T-helper 1 cell (primary cell): ENCODE measurements at regions not wholly inside any gene's neighbourhood (a gene's known extent, or its start where the extent isn't known, plus 50 kb on each side); places are given as distances from the start of the nearest gene placed in this dataset.

Experiments used
- DNase-seq, 5 donors: peaks; one replicate each; pipeline ENCODE4 v3.0.0-alpha.2; 2012 to 2020

DNA sequence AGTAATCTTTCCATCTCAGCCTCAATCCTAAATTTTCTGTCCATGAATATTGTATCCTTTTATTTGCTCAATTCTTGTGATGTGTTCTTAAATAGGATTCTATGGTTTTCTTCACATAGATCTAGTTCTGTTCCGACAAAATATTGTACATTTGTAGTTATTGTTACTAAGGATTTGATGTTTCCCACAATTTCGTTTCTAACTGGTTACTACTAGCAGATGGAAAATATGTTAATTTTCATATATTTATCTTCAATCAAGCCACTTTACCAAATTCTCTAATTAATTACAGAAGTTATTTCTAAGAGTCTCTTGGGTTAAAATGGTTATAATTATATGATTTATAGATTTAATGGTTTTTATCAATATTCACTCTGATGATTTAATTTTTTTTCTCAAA lies 60.3 kb downstream of the SEC61B start:
- DNase-seq: no peak

DNA sequence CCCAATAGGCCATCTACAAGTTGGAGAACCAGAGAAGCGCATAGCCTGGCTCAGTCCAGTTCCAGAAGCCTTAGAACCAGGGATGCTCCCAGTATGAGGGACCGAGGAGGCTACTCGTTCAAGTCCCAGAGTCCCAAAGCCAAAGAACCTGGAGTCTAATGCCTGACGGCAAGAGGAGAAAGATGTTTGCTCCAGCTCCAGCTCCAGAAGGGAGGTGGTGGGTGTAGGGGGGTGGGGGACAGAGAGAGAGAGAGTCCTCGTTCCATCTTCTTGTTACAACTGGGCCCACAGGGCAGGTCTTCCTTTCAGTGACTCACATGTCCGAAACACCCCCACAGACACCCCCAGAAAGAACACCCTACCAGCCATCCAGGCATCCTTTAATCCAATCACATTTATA lies 63.9 kb downstream of the SEC61B start:
- no peak for DNase-seq

DNA sequence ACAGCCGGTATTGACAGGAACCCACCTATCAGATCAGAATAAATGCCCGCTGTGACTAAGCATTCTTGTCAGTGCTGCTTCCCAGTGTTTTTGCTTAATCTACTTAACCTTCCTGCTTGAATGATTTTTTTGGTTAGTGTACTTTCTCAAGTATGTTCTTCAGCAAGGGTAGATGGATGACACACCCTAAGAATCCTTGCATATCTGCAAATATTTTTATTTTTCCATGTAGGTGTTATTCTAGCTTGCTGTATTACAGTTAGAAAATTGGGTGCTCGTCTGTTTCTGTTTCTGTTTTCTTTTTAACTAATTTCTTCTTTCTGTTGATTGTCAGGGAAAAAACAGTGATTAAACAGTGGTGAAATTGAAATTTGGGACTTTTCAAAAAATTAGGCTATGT lies 64.5 kb downstream of the SEC61B start:
- DNase-seq: no peak

DNA sequence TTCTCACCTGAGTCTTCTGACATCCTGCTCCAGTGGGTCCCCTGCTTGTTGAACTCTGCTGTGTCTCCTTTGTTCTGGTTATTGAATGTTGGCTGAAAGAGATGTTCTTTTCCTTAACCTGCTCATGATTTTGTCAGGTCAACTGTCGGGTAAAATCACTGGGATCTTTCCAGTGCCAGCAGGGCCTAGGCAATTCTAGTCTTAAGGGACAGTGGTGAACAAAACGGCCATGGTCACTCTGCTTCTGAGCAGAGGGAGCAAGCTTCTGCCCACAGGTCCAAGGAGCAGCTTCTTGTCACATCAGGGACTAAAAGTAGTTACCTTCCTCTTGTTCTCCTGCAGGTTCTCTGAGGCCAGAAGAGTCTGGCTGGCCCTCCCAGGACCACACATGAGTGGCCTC lies 65.6 kb downstream of the SEC61B start:
- DNase-seq: no peak

DNA sequence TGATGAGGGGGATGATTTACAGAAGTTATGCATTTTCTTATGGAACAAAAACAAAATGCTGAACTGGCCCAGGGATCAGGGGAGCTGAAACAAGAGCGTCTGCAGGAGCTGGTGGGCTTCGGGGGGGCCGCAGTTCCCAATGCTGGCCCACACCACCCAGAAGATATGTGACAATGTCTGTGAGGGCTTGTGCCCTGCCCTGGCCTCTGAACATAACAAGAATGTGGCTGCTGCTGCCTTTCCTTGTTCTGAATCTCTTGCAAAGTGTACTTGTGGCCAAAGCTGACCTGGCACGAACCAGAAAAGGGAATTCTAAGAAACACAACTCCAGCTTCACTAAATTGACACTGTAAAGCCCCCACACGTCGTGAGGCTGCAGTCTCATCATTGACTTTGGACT lies 66.7 kb downstream of the SEC61B start:
- DNase-seq: no peak

DNA sequence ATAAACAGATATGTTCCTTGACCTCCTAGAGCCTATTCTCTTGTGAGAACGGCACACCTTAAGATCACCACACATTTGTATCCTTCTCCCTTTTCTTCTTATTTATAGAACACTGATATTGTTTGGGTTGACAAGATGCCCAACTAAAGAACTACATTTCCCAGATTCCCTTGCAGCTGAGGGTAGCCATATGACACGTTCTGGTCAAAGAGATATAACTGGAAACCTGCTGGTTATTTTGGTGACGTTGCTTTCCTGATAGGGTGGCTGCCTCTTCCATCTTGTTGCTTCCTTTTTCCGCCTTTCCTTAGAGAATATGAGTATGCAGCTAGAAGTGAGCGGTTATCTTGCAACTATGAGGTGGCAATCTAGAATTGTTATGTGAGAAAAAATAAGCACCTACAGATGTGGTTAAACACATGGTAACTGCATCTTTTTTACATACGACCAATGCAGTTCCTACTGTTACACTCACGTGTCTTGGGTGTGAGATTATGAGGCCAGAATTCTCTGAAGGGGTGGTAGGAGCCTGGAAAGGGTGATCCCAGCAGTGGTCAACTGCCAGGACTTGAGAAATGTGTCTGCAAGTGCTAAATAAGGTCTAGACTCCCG lies 72.9 kb downstream of the SEC61B start:
- DNase-seq: no peak

DNA sequence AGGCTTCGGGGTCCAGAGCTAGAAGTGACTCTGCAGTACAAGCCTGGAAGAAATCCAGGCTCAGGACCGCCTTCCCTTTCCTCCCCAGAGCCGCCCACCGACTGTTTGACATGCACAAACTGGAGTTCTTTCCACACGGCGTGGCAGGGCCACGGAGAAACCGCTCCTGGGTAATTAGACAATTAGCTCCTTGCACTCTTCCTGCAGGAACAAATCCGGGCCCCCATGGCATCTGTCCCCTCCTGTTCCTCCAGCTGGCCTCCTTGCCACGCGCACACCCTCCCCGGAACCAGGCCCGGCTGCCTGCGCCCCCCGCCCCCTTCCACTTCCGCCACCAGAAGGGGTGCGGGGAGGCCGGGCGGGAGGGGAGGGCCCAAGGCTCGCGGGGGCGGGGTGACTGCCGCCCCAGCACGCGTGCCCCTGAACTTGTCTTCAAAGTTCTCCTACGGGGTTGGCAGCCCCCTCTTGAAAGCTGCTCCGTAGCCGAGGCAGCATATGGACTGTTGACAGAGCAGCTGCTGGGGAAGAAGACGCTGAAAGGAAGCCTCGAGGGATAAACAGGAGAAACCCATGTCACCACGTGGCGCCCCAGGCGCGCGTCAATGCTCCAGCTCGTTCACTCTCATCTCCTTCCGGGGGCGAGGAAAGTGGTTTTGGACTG lies 74.3 kb downstream of the SEC61B start:
- peak in 2 of 5 donors; percentile 6 to 9 for DNase-seq

DNA sequence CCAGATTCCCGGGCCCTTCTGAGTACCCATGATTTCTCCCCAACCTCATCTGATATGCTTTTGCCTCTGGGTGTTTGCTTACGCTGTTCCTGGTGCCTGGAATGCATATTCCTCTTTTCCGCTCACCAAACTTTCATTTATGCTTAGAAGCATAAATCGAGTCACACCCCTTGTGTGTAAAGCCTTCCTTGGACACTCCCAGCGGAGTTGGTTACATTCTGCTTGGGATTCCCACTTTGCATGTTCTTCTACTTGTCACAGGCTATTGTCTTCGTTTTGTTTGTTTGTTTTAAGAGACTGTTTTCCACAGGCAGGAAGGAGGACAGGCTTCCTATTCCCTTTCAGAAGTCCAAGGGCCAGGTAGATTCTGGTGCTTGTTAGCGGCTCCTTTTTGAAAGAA lies 76.5 kb downstream of the SEC61B start:
- no peak for DNase-seq

DNA sequence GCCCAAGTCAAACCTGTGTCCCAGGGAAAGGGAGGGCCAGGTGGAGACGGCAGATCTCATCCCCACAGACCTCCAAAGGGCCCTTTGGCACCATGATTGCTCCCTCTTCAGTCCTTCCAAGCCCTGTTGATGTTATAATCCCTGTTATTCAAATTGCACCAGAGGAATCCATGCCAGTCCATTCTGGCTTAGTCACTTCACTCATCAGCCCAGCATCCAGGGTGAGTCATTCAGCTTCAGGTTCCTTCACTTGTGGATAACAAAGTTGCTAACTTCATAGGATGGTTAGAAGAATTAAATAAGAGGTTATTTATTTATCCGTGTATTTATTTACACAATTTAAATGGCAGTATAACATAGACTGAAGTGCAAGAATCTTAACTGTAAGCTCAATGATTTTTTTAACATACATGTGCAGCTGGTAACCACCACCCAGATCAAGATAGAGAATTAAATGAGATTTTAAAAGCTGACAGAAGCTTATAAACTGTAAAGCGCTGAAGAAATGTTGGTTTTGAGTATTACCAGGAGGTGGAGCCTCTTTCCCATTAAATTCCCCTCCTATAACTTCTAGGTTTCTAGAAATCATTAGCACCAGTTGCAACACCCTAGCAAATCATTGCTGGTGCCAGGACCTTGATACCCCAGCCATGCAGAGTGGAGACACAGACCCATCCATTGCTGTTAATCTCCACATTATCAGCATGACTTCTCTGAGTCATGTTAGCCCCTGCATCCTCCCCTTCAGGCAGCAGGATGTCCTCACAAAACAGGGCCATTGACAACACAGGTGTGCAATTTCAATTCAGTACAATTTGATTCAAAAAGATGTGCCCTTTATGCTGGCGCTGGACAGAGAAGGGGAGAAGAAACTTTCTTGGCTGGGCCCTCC lies 77.4 kb downstream of the SEC61B start:
- DNase-seq: no peak

DNA sequence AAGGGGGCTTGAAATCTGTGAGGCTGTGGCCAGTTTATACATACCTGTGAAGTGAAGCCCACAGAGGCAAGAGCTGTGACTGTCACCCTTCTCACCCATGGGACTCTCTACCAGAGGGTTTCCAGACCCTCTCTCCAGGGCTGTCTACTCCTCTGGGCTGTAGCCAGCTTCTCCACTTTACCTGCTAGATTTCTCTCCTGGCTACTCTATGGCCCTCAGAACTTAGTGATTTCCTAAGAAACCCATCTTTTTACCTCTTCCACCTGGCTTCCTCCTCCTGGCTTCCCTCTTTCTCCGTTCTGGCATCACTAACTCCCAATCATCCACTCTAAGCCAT lies 78.0 kb downstream of the SEC61B start:
- no peak for DNase-seq

DNA sequence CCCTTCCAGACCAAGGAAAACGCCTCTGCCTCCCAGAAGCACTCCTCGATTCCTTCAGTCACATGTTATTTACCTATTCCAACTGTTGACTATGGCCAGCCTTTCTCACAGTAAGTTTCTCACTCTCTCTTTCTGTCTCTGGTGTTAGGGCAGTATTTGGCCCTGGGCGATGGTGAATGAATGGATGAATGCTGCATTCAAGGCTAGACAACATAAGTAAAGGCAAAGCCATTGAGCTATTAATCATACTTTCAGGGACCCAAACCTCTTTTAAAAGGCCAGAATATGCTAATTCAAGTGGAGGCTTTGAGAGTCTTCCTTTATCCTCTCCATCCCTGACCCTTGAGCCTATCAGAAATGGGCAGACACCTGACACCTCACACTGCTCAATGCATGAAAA lies 78.5 kb downstream of the SEC61B start:
- DNase-seq: no peak

DNA sequence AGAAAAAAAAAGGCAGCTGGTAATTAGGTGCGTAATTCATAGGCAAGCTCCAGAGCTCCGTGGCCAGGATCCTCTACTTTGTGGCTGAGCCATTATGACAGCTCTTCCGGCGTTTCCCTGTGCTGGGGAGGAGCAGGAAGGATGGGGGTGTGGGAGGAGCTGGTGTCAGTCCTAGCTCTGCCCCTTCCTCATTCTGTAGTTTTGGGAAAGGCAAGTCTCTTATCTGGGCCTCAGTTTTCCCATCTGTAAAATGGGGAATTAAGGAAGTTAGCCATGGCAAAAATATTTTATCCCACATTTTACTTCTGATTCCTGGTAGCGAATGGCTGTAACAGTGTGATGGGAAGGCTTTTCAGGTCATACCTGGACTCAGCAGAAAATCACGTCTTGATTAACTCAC lies 81.1 kb downstream of the SEC61B start:
- DNase-seq: no peak

DNA sequence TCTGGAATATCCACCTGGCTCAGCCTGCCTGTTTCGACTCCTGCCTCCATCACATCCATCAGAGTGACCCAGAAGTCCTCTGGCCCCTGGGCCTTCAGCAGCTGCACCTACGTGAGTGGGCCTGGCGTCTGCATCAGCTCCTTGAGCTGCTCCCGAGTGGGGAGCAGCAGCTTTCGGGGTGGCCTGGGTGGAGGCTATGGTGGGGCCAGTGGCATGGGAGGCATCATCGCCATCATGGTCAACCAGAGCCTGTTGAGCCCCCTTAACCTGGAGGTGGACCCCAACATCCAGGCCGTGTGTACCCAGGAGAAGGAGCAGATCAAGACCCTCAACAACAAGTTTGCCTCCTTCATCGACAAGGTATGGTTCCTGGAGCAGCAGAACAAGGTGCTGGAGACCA lies 83.0 kb downstream of the SEC61B start:
- DNase-seq: no peak

DNA sequence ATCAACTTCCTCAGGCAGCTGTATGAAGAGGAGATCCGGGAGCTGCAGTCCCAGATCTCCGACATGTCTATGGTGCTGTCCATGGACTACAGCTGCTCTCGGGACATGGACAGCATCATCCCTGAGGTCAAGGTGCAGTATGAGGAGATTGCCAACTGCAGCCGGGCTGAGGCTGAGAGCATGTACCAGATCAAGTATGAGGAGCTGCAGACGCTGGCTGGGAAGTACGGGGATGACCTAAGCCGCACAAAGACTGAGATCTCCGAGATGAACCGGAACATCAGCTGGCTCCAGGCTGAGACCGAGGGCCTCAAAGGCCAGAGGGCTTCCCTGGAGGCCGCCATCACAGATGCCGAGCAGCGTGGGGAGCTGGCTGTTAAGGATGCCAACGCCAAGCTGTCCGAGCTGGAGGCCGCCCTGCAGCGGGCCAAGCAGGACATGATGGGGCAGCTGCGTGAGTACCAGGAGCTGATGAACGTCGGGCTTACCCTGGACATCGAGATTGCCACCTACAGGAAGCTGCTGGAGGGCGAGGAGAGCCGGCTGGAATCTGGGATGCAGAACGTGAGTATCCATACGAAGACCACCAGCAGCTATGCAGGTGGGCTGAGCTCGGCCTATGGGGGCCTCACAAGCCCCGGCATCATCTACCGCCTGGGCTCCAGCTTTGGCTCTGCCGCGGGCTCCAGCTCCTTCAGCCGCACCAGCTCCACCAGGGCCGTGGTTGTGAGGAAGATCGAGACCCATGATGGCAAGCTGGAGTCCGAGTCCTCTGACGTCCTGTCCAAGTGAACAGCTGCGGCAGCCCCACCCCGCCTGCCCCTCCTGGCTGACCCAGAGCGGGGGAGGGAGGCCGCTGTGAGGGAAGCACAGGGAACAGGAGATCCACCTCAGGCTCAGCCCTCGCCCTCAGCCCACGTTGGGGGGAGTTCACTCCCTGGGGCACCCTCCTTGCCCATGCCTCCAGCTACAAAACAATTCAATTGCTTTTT lies 84.0 kb downstream of the SEC61B start:
- DNase-seq: no peak

DNA sequence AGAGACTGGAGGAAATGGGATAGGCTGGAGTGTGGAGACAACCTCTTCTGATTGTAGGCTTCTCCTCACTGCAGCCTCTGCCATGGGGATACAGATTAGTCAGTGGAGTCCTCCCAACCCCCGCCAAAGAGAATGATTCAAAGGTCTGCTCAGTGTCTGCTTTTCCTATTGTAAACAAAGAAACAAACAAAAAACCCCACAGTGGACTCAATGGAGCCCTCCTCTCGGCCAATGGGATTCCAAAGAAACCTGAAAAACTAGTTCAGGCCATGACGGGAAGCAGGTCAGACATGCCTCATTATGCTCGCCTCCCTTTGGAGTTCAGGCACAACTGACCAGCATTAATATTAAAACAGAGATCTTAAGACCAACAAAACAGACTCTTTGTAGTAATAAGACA lies 85.8 kb downstream of the SEC61B start:
- no peak for DNase-seq

DNA sequence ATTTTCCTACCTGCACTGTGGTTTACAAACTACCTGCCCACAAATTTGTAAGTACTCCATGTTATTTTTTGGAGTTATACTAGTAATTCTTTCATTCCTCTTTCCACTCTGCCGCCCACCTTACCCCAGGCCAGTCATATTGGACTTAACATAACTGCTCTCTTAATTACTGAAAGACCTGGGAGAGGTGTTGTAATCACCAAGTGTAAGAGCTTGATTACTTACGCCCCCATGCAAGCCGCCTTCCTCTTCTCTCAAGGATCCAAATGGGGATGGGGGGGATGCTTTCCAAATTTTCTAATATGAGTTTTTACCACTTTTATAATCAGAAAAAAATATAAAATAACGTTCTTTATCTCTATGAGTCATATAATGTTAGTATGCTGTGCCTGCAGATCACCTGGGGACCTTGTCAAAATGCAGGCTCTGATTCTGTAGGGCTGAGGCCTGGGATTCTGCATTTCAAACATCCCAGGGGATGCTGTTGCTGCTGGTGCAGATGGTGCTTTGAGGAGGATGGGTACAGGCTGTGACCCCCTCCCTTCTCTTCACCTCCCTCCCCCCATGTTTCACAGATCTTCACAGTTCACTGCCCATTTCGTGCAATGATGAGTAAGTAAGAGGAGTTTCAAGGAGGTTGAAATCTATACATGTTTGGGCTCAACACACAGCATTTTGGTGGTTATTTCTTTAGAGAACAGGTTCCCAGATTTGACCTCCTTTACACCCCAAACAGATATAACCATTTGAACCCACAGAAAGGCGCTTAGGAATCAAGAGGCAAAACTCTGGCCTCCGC lies 87.3 kb downstream of the SEC61B start:
- no peak for DNase-seq

DNA sequence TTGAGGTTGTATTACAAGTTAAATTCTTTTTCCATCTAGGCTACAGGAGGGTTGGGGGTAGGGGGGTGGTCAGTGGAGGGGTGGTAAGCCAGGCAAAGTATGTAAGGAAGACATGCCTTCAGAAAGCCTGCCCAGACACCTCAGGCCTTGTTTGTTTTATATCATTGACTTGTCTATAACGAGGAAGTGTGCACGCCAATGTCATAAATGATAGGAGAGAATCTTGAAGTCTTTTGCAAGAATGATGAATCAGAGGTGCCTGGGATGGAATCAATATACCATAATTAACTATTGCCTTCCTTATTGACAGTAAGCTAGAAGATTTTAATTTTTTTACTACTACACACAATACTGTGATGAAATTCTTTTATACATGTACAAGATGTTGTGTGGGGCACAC lies 90.7 kb downstream of the SEC61B start:
- no peak for DNase-seq

DNA sequence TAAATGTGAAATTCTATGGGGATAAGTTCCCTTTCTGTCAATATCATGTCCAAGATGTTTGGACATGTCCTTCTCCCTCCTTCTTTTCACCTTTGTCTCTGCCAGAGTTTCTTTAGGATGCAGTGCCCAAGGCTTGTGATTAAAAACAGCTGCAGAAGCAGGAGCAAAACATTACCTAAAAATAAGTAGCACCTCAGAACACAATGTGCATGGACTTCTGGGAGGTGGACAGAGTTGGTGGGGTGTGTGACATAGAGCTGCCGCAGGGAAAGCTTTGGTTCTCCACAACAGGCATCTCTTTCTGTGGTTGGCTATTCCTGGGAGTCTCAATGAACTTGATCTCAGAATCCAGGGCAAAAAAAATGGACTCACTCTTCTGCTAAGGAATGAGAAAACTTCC lies 97.0 kb downstream of the SEC61B start:
- no peak for DNase-seq

DNA sequence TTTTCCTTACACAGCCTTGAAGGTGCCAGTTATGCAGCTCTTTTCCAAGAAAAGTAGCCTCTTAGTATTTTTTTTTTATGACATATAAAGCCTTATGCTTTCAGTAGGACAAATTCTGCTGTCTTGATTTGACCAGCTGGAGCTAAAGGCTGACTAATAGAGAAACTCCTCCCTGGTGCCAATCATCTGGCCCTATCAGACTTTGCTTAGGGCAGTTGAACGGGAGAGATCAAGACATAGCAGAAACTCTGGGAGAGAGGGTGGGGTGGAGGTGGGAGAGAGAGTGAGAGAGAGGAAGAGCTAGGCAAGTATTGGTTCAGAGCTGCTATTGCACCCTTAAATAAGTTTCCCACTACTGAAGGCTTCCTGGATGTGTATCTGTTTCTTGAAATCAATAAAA lies 100.2 kb downstream of the SEC61B start:
- DNase-seq: no peak

DNA sequence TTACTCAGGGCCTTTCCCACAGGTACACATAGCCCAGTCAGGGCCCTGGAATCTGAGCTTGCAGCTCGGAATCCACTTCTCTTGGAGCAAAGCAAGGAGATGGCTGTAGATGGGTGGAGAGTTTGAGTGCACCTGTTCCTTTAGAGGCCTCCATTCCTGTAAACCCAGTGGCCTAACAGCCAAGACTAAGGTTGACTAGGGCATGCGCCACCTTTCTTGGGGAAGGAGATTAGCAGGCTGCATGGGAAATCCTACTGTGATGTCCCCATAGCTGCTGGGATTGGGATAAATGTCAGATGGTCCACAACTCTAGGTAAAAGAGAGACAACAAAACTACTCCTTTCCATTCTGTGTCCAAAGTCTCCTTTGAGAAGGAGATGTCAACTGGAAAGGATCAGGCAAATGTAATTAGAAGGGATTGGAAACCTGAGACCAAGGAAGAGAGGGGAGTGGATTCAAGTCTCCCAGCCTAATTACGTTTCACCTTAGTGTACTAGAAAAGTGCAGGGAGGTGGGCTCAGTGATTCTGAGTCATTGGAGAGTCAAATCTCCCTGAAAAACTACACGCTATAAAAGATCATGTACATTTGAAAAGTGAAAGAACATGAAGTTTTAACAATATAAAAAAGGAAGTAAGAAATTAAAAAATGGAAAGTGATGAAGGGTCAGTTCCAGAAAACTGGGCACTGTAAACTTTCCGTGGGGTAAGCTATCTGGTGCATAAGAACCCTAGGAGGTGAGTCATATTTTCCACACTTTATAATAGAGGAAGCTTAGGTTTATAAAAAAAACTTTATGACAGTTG lies 104.2 kb downstream of the SEC61B start:
- no peak for DNase-seq

DNA sequence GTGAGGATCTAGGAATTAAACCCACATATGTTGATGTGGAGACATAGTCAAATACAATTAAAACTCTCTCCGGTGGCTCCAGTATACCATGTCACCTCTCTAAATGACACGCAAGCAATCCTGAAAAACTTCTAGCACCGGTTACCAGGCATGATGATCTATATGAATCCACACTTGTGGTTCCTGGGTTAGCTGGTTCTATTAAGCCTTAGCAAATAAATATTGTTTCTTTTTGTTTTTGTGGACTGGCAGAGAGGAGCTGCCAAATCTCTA lies 104.8 kb downstream of the SEC61B start:
- DNase-seq: no peak
